Body of pancreas (tissue), 4 donors: ENCODE measurements at regions not wholly inside any gene's neighbourhood (a gene's known extent, or its start where the extent isn't known, plus 50 kb on each side); places are given as distances from the start of the nearest gene placed in this dataset.

Experiments
- POLR2A ChIP-seq, 3 donors: fragments of 450-650 bp; IDR thresholded peaks; one replicate each; pipeline ENCODE4 v1.6.1; 2016; ENCODE audit warnings: antibody characterized with exemption in 3 of 3, mild to moderate bottlenecking in 2 of 3
- TF ChIP-seq, protein P1 (sequence below), 7 experiments: fragments of 450-650 bp in 4 of 7; fragments of 200-600 bp in 3 of 7; sonication (generic) in 3 of 7; IDR thresholded peaks; one replicate each; pipeline ENCODE4 v1.5.1; 2016 to 2019; ENCODE audit warnings: antibody characterized with exemption in 7 of 7

DNA sequence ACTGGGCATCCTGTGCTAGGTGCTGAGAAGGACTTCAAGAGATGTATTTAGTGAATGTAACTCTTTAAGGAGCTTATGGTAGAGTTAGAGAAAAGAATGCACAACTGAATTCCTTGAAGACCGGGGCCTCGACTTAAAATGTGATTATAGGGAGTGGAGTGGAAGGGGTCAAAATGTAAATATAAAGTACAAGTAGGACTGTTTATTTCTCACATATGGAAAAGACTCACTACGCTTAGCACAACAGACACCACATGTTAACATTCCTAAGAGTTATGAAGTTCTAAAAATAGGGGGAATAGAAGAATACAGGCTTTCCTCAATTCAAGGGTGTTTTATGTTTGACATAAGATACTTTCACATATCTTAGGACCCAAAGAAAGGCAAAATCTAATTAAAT is 117.8 kb upstream of the OSMR start:
- no peak for TF ChIP-seq POLR2A (IDR thresholded peaks at IDR 0.05)
- TF ChIP-seq, protein P1, sequence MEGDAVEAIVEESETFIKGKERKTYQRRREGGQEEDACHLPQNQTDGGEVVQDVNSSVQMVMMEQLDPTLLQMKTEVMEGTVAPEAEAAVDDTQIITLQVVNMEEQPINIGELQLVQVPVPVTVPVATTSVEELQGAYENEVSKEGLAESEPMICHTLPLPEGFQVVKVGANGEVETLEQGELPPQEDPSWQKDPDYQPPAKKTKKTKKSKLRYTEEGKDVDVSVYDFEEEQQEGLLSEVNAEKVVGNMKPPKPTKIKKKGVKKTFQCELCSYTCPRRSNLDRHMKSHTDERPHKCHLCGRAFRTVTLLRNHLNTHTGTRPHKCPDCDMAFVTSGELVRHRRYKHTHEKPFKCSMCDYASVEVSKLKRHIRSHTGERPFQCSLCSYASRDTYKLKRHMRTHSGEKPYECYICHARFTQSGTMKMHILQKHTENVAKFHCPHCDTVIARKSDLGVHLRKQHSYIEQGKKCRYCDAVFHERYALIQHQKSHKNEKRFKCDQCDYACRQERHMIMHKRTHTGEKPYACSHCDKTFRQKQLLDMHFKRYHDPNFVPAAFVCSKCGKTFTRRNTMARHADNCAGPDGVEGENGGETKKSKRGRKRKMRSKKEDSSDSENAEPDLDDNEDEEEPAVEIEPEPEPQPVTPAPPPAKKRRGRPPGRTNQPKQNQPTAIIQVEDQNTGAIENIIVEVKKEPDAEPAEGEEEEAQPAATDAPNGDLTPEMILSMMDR (IDR thresholded peaks at IDR 0.05): no peak
